ENCODE measurements at regions not wholly inside any gene's neighbourhood (a gene's known extent, or its start where the extent isn't known, plus 50 kb on each side); places are given as distances from the start of the nearest gene placed in this dataset.
A peak's percentile ranks its signal among the peaks of the same experiment; 100 is the strongest.

DNA sequence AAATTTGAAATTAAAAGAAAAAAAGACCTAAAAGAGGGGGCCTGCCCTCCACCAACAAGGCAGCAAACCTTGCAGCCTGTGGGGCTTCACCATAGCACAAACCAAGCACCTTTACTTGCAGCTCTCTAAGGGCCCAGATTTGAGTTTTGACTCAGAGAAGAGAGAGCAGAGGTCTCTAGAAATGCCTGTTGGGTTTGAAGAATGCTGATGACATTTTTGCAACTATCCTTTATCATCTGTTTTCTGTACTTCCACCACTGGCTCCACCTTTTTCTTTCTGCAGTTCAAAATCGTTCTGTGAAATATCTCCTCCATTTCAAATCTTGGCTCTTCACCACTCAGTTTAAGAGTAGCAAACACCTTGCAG lies 83.8 kb upstream of the HMGA2 start:
- Histone ChIP-seq H3K27ac (peak overlapping the region; percentile 71 to 88), H3K4me3 (peak overlapping the region; percentile 90), H3K4me2 (peak overlapping the region; percentile 88), H3K9me3 (no peaks in the 10 kb centered on the region), H3K4me1 (peaks cover 7% of the 10 kb centered on the region; the same call in 1 of the 3 replicates)
- TF ChIP-seq, protein P1, sequence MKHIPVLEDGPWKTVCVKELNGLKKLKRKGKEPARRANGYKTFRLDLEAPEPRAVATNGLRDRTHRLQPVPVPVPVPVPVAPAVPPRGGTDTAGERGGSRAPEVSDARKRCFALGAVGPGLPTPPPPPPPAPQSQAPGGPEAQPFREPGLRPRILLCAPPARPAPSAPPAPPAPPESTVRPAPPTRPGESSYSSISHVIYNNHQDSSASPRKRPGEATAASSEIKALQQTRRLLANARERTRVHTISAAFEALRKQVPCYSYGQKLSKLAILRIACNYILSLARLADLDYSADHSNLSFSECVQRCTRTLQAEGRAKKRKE (CRISPR knock-in tag; IDR thresholded peaks at IDR 0.05; ENCODE audit: low read depth) = no peak
- TF ChIP-seq EHF (CRISPR knock-in tag; IDR thresholded peaks at IDR 0.05) (no peak), GATA3 (IDR thresholded peaks at IDR 0.05; ENCODE audit: borderline replicate concordance) (no peak), KDM1A (IDR thresholded peaks at IDR 0.05; ENCODE audit: low read depth) (no peak)
- no peak for DNase-seq (ENCODE audit: low read depth in 1 of 2, low spot score in 1 of 2)
- ChIA-PET CTCF (interaction anchor here (0.8 kb wide), 1 partner anchor 238 kb away, joined by 3 read pairs; no protein-coding TSS in a partner anchor), POLR2A (no interaction called here)
- no peak for ATAC-seq
- FAIRE-seq = no peak
- 16% methylated on average over 1 of the region's 1 CpG for WGBS (ENCODE audit: missing lambda C conversion rate)

DNA sequence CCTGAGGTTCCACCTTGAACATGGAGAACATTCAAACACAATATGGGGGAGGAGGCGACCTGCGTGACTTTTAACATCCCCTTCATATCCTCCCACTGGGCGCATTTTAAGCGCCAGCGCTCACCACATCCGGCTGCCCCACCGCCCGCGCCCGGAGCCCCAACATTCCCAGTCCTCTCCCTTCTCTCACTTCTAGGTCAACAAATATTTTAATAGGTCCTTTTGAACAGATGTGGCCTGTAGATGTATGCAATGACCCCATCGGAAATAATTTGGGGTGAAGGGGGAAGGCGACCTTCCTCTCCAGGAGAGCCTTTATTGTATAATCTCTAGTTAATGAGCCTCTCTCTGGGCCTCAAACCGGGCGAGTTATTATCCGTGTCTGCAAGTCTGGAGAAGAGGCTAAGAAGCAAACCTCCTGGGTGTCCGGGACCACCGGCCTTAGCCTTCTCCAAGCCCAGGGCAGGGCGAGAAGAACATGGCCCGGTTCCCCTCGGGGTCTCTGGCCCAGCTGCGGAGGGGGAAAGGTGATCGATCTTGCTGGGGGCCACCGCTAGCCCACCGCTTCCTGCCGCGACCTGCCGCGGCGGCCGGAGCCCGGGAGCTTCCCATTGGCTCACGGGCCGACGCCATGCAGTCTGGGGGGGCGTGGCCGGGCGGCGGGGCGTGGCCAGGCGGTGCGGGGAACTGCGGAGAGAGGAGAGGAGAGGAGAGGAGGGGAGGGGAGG lies 83.2 kb upstream of the HMGA2 start:
- Histone ChIP-seq H3K4me2 (peak overlapping the region; percentile 88), H3K4me1 (peaks cover 7% of the 10 kb centered on the region; the same call in 1 of the 3 replicates), H3K9me3 (no peaks in the 10 kb centered on the region), H3K27ac (peak overlapping the region; percentile 71 to 88), H3K4me3 (peak overlapping the region; percentile 90)
- ATAC-seq = peak; percentile 94 to 98
- DNase-seq (ENCODE audit: low read depth in 1 of 2, low spot score in 1 of 2) = peak; percentile 82 to 84
- no peak for FAIRE-seq
- ChIA-PET CTCF (interaction anchor here (0.7 to 1.4 kb wide), 4 partner anchors 10 to 347 kb away, joined by 3 to 4 read pairs (median 3); no protein-coding TSS in a partner anchor), POLR2A (interaction anchor here (0.7 to 1.3 kb wide), 9 partner anchors 9 to 428 kb away, joined by 3 to 11 read pairs (median 4); no protein-coding TSS in a partner anchor)
- WGBS (ENCODE audit: missing lambda C conversion rate) = 11% methylated on average over 19 of the region's 42 CpGs
- TF ChIP-seq, protein P2, sequence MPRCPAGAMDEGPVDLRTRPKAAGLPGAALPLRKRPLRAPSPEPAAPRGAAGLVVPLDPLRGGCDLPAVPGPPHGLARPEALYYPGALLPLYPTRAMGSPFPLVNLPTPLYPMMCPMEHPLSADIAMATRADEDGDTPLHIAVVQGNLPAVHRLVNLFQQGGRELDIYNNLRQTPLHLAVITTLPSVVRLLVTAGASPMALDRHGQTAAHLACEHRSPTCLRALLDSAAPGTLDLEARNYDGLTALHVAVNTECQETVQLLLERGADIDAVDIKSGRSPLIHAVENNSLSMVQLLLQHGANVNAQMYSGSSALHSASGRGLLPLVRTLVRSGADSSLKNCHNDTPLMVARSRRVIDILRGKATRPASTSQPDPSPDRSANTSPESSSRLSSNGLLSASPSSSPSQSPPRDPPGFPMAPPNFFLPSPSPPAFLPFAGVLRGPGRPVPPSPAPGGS (IDR thresholded peaks at IDR 0.05) = peak; percentile 44; the same call in 2 of the 3 replicates
- TF ChIP-seq RAD21 (conservative IDR thresholded peaks at IDR 0.05 in 1 of 2, IDR thresholded peaks at IDR 0.05 in 1 of 2) (no peak), CEBPB (IDR thresholded peaks at IDR 0.05) (no peak), ZSCAN20 (CRISPR knock-in tag; IDR thresholded peaks at IDR 0.05) (no peak), NFE2L2 (conservative IDR thresholded peaks at IDR 0.05; ENCODE audit: low read length) (no peak), RARB (CRISPR knock-in tag; IDR thresholded peaks at IDR 0.05) (no peak), HOXB5 (CRISPR knock-in tag; IDR thresholded peaks at IDR 0.05) (no peak), CBX2 (IDR thresholded peaks at IDR 0.05; ENCODE audit: borderline replicate concordance, low read depth) (no peak), GATA3 (IDR thresholded peaks at IDR 0.05; ENCODE audit: borderline replicate concordance) (no peak), EP300 (IDR thresholded peaks at IDR 0.05) (no peak), POLR2AphosphoS2 (conservative IDR thresholded peaks at IDR 0.05; ENCODE audit: low read length) (no peak), KDM5A (IDR thresholded peaks at IDR 0.05) (no peak), MAFK (IDR thresholded peaks at IDR 0.05; ENCODE audit: partially characterized antibody) (no peak), TFCP2L1 (CRISPR knock-in tag; IDR thresholded peaks at IDR 0.05) (no peak), POLR2A (IDR thresholded peaks at IDR 0.05; ENCODE audit: low read length) (peak; percentile 68), MYC (IDR thresholded peaks at IDR 0.05; ENCODE audit: borderline replicate concordance, low read length) (no peak), SREBF2 (IDR thresholded peaks at IDR 0.05) (no peak), PHF8 (IDR thresholded peaks at IDR 0.05; ENCODE audit: borderline replicate concordance, low read depth) (peak; percentile 56; the same call in 1 of the 2 replicates), CHD4 (IDR thresholded peaks at IDR 0.05; ENCODE audit: borderline replicate concordance) (no peak), BHLHE40 (IDR thresholded peaks at IDR 0.05; ENCODE audit: low read depth, low read length) (no peak), ZFP36 (IDR thresholded peaks at IDR 0.05; ENCODE audit: borderline replicate concordance, partially characterized antibody) (no peak), CHD2 (IDR thresholded peaks at IDR 0.05; ENCODE audit: low read length, partially characterized antibody) (no peak), RCOR1 (IDR thresholded peaks at IDR 0.05; ENCODE audit: low read depth, low read length) (no peak), HOXA7 (CRISPR knock-in tag; IDR thresholded peaks at IDR 0.05) (no peak)
- TF ChIP-seq, protein P3, sequence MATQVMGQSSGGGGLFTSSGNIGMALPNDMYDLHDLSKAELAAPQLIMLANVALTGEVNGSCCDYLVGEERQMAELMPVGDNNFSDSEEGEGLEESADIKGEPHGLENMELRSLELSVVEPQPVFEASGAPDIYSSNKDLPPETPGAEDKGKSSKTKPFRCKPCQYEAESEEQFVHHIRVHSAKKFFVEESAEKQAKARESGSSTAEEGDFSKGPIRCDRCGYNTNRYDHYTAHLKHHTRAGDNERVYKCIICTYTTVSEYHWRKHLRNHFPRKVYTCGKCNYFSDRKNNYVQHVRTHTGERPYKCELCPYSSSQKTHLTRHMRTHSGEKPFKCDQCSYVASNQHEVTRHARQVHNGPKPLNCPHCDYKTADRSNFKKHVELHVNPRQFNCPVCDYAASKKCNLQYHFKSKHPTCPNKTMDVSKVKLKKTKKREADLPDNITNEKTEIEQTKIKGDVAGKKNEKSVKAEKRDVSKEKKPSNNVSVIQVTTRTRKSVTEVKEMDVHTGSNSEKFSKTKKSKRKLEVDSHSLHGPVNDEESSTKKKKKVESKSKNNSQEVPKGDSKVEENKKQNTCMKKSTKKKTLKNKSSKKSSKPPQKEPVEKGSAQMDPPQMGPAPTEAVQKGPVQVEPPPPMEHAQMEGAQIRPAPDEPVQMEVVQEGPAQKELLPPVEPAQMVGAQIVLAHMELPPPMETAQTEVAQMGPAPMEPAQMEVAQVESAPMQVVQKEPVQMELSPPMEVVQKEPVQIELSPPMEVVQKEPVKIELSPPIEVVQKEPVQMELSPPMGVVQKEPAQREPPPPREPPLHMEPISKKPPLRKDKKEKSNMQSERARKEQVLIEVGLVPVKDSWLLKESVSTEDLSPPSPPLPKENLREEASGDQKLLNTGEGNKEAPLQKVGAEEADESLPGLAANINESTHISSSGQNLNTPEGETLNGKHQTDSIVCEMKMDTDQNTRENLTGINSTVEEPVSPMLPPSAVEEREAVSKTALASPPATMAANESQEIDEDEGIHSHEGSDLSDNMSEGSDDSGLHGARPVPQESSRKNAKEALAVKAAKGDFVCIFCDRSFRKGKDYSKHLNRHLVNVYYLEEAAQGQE (IDR thresholded peaks at IDR 0.05) = no peak
- TF ChIP-seq, protein P4, sequence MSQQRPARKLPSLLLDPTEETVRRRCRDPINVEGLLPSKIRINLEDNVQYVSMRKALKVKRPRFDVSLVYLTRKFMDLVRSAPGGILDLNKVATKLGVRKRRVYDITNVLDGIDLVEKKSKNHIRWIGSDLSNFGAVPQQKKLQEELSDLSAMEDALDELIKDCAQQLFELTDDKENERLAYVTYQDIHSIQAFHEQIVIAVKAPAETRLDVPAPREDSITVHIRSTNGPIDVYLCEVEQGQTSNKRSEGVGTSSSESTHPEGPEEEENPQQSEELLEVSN (IDR thresholded peaks at IDR 0.05; ENCODE audit: borderline replicate concordance, low read depth) = 0 out of 2 replicates have a peak, but pooled peaks have one; percentile 37
- TF ChIP-seq, protein P5, sequence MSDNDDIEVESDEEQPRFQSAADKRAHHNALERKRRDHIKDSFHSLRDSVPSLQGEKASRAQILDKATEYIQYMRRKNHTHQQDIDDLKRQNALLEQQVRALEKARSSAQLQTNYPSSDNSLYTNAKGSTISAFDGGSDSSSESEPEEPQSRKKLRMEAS (IDR thresholded peaks at IDR 0.05) = peak; percentile 29; the same call in 1 of the 2 replicates
- TF ChIP-seq, protein P1 (CRISPR knock-in tag; IDR thresholded peaks at IDR 0.05; ENCODE audit: low read depth) = no peak

Data from A549 (cell line).